ENCODE measurements at regions not wholly inside any gene's neighbourhood (a gene's known extent, or its start where the extent isn't known, plus 50 kb on each side); places are given as distances from the start of the nearest gene placed in this dataset.

GRCh38 chr12:115619889-115620288, 657.6 kb downstream of the MED13L start:
- Mint-ChIP-seq H3K27ac (ENCODE audit: unreplicated experiment) (no peak overlapping the region), H3K27me3 (ENCODE audit: unreplicated experiment) (no peaks in the 10 kb centered on the region), H3K9me3 (ENCODE audit: unreplicated experiment) (peaks cover 8% of the 10 kb centered on the region), H3K4me3 (ENCODE audit: unreplicated experiment) (no peak overlapping the region), H3K36me3 (ENCODE audit: unreplicated experiment) (no peaks in the 10 kb centered on the region), H3K4me1 (ENCODE audit: unreplicated experiment) (no peaks in the 10 kb centered on the region)
- DNase-seq (ENCODE audit: extremely low spot score, unreplicated experiment): no peak
- no peak for TF ChIP-seq CTCF (IDR thresholded peaks at IDR 0.05)

- H3K27ac Mint-ChIP-seq (ENCODE audit: unreplicated experiment): no peak overlapping the region
- DNase-seq (ENCODE audit: extremely low spot score, unreplicated experiment): no peak
- no peaks in the 10 kb centered on the region for H3K27me3 Mint-ChIP-seq (ENCODE audit: unreplicated experiment)
- no peaks in the 10 kb centered on the region for H3K4me1 Mint-ChIP-seq (ENCODE audit: unreplicated experiment)
- H3K4me3 Mint-ChIP-seq (ENCODE audit: unreplicated experiment): no peak overlapping the region
- no peak for TF ChIP-seq CTCF (IDR thresholded peaks at IDR 0.05)
- H3K9me3 Mint-ChIP-seq (ENCODE audit: unreplicated experiment): peaks cover 7% of the 10 kb centered on the region
- no peaks in the 10 kb centered on the region for H3K36me3 Mint-ChIP-seq (ENCODE audit: unreplicated experiment)
Observed at GRCh38 chr12:115619061-115619460, 658.4 kb downstream of the MED13L start.

- Mint-ChIP-seq H3K27me3 (ENCODE audit: unreplicated experiment) (no peaks in the 10 kb centered on the region), H3K9me3 (ENCODE audit: unreplicated experiment) (peaks cover 12% of the 10 kb centered on the region), H3K27ac (ENCODE audit: unreplicated experiment) (no peak overlapping the region), H3K4me1 (ENCODE audit: unreplicated experiment) (no peaks in the 10 kb centered on the region), H3K36me3 (ENCODE audit: unreplicated experiment) (no peaks in the 10 kb centered on the region), H3K4me3 (ENCODE audit: unreplicated experiment) (no peak overlapping the region)
- TF ChIP-seq CTCF (IDR thresholded peaks at IDR 0.05): no peak
- DNase-seq (ENCODE audit: extremely low spot score, unreplicated experiment): no peak
Observed at GRCh38 chr12:115618105-115618504, 659.4 kb downstream of the MED13L start.

- no peaks in the 10 kb centered on the region for H3K27me3 Mint-ChIP-seq (ENCODE audit: unreplicated experiment)
- H3K4me3 Mint-ChIP-seq (ENCODE audit: unreplicated experiment): no peak overlapping the region
- no peak for TF ChIP-seq CTCF (IDR thresholded peaks at IDR 0.05)
- no peak overlapping the region for H3K27ac Mint-ChIP-seq (ENCODE audit: unreplicated experiment)
- H3K36me3 Mint-ChIP-seq (ENCODE audit: unreplicated experiment): no peaks in the 10 kb centered on the region
- H3K9me3 Mint-ChIP-seq (ENCODE audit: unreplicated experiment): peaks cover 13% of the 10 kb centered on the region
- DNase-seq (ENCODE audit: extremely low spot score, unreplicated experiment): no peak
- no peaks in the 10 kb centered on the region for H3K4me1 Mint-ChIP-seq (ENCODE audit: unreplicated experiment)
Observed at GRCh38 chr12:115617391-115617790, 660.1 kb downstream of the MED13L start.

DNA sequence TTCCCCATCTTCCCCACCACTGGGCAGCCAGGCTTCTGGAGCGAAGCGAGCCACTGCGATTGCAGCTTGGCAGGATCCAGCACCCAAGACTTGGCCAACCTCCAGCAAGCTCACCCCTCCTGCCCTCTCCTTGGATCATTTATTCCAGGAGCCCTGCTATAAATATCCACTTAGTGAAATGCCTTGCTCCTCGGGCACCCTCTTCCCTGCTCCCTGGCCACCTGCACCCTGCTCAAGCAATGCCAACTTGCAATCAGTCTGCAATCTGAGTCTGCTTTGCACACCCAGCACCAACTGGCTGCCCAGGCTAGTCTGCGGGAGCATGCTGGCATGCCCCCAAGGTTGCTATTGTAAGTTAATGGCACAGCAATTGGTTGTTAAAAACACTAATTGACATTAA, 666.0 kb downstream of the MED13L start:
- Mint-ChIP-seq H3K27ac (ENCODE audit: unreplicated experiment) (no peak overlapping the region), H3K4me1 (ENCODE audit: unreplicated experiment) (no peaks in the 10 kb centered on the region), H3K4me3 (ENCODE audit: unreplicated experiment) (no peak overlapping the region), H3K36me3 (ENCODE audit: unreplicated experiment) (no peaks in the 10 kb centered on the region), H3K9me3 (ENCODE audit: unreplicated experiment) (peaks cover 13% of the 10 kb centered on the region), H3K27me3 (ENCODE audit: unreplicated experiment) (no peaks in the 10 kb centered on the region)
- DNase-seq (ENCODE audit: extremely low spot score, unreplicated experiment): no peak
- no peak for TF ChIP-seq CTCF (IDR thresholded peaks at IDR 0.05)
